ENCODE measurements at regions not wholly inside any gene's neighbourhood (a gene's known extent, or its start where the extent isn't known, plus 50 kb on each side); places are given as distances from the start of the nearest gene placed in this dataset.

- TF ChIP-seq ZNF687 (CRISPR knock-in tag; IDR thresholded peaks at IDR 0.05): peak; percentile 93
- TF ChIP-seq ERF (CRISPR knock-in tag; IDR thresholded peaks at IDR 0.05): no peak
- TF ChIP-seq NCOA2 (CRISPR knock-in tag; IDR thresholded peaks at IDR 0.05): no peak; the same call in 1 of the 2 replicates
- no peak for TF ChIP-seq MXI1 (IDR thresholded peaks at IDR 0.05; ENCODE audit: borderline replicate concordance, low read depth, low read length)
- no peak for TF ChIP-seq ZNF207 (IDR thresholded peaks at IDR 0.05; ENCODE audit: borderline replicate concordance)
- TF ChIP-seq SNAPC2 (CRISPR knock-in tag; IDR thresholded peaks at IDR 0.05): peak; percentile 100
- no peak for TF ChIP-seq U2AF2 (IDR thresholded peaks at IDR 0.05; ENCODE audit: low read depth, low read length)
- peak; percentile 88 for TF ChIP-seq CREB1 (IDR thresholded peaks at IDR 0.05)
- peak; percentile 94 for TF ChIP-seq CREB1 (CRISPR knock-in tag; IDR thresholded peaks at IDR 0.05)
- TF ChIP-seq ZFP62 (CRISPR knock-in tag; IDR thresholded peaks at IDR 0.05): no peak
- TF ChIP-seq TFDP2 (CRISPR knock-in tag; IDR thresholded peaks at IDR 0.05): peak; percentile 44; the same call in 1 of the 2 replicates
- TF ChIP-seq ZNF33B (CRISPR knock-in tag; IDR thresholded peaks at IDR 0.05): no peak
- no peak for TF ChIP-seq MBNL3 (CRISPR knock-in tag; conservative IDR thresholded peaks at IDR 0.05)
- TF ChIP-seq GATA4 (IDR thresholded peaks at IDR 0.05; ENCODE audit: borderline replicate concordance, low read depth): peak; percentile 73; the same call in 1 of the 2 replicates
- no peak for TF ChIP-seq CTCF (CRISPR knock-in tag; IDR thresholded peaks at IDR 0.05)
- no peak for TF ChIP-seq ISX (CRISPR knock-in tag; conservative IDR thresholded peaks at IDR 0.05)
- TF ChIP-seq NFE2L1 (CRISPR knock-in tag; IDR thresholded peaks at IDR 0.05; ENCODE audit: borderline replicate concordance): no peak
- no peak for TF ChIP-seq ZNF747 (CRISPR knock-in tag; IDR thresholded peaks at IDR 0.05; ENCODE audit: borderline replicate concordance)
- no peak for TF ChIP-seq ZNF451 (CRISPR knock-in tag; IDR thresholded peaks at IDR 0.05)
- no peak for TF ChIP-seq NFATC3 (CRISPR knock-in tag; IDR thresholded peaks at IDR 0.05)
- no peak for TF ChIP-seq REXO4 (CRISPR knock-in tag; IDR thresholded peaks at IDR 0.05; ENCODE audit: borderline replicate concordance)
- TF ChIP-seq ELK4 (CRISPR knock-in tag; IDR thresholded peaks at IDR 0.05; ENCODE audit: borderline replicate concordance): no peak
- TF ChIP-seq ZNF124 (CRISPR knock-in tag; IDR thresholded peaks at IDR 0.05): no peak
- no peak for TF ChIP-seq CHD2 (IDR thresholded peaks at IDR 0.05; ENCODE audit: low read depth, low read length)
These were observed 94.7 kb downstream of the PPIAL4G start (continued) for GRCh38 chr1:148388260-148389026.
